Stimulated activated effector memory CD8-positive, alpha-beta T cell treated with anti-CD3 and anti-CD28 coated beads, Interleukin-12 subunit alpha, Interleukin-12 subunit beta, amount 100 ng/mL, for 72 hours (primary cell): ENCODE measurements at regions not wholly inside any gene's neighbourhood (a gene's known extent, or its start where the extent isn't known, plus 50 kb on each side); places are given as distances from the start of the nearest gene placed in this dataset.
"Not testable (repeated sequence)": the region's sequence is repeated elsewhere in the genome, so short reads cannot be mapped to it uniquely, and the experiment has no call there.

Experiments used
- ATAC-seq: fragments of 150-1000 bp; cut with Tn5 transposase; 2 replicates; pipeline ENCODE4 v1.10.0; 2021
- DNase-seq, 2 donors: peaks; one replicate each; pipeline ENCODE4 v3.0.0; 2021 to 2022; ENCODE audit warnings: low spot score in 2 of 2
- H3K27ac Mint-ChIP-seq: one replicate; pipeline ENCODE4 v1.8.0; 2022; ENCODE audit warnings: mild to moderate bottlenecking, mixed read lengths
- H3K36me3 Mint-ChIP-seq: one replicate; pipeline ENCODE4 v1.8.0; 2022; ENCODE audit warnings: mild to moderate bottlenecking, mixed read lengths
- H3K4me1 Mint-ChIP-seq: one replicate; pipeline ENCODE4 v1.8.0; 2022; ENCODE audit warnings: mixed read lengths
- H3K4me3 Mint-ChIP-seq: one replicate; pipeline ENCODE4 v1.8.0; 2022; ENCODE audit warnings: mild to moderate bottlenecking, mixed read lengths
- H3K9me3 Mint-ChIP-seq: one replicate; pipeline ENCODE4 v1.8.0; 2022; ENCODE audit warnings: mixed read lengths

DNA sequence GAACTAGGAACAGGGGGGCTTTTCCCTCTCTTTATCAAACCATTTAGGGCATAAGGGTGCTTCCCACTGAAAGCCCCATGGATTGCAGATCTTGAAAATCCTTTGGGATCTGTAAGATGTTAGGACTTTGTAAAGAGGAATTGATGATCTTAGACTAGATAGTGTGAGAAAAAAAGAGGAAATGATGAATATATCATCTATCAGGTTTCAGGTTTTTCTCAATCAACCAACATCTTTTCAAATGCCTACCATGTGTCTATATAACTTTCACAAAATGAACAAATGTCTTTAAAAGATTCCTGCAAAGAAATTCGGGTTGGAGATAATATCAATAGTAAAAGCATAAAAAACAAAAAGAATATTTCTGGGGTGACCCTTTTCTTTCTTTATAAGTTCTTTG, 50.1 kb downstream of the KCNC4 start:
- ATAC-seq: no peak
- no peak for DNase-seq
- Mint-ChIP-seq H3K4me3 (no peak overlapping the region), H3K4me1 (no peaks in the 10 kb centered on the region), H3K27ac (no peak overlapping the region), H3K9me3 (no peaks in the 10 kb centered on the region), H3K36me3 (no peaks in the 10 kb centered on the region)

DNA sequence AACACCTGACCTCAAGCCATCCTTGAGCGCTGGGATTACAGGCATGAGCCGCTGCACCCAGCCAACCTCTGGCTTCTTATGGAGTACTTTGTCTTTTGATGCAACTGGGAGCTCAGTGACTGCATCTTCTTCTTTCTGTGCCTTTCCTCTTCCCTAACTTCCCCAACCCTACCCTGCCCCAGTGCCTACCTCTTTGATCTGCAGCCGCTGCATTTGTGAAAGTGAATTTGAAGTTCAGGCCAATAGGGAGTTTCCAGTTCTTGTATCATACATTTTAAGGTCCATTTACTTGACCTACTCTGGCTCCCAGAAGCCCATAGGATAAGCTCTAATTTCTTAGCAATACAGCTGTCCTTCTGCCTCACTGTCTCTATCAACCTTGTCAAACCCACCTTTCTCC, 52.2 kb downstream of the KCNC4 start:
- Mint-ChIP-seq H3K36me3 (no peaks in the 10 kb centered on the region), H3K4me1 (no peaks in the 10 kb centered on the region), H3K27ac (no peak overlapping the region), H3K4me3 (no peak overlapping the region), H3K9me3 (no peaks in the 10 kb centered on the region)
- ATAC-seq (no peak), DNase-seq (no peak)

DNA sequence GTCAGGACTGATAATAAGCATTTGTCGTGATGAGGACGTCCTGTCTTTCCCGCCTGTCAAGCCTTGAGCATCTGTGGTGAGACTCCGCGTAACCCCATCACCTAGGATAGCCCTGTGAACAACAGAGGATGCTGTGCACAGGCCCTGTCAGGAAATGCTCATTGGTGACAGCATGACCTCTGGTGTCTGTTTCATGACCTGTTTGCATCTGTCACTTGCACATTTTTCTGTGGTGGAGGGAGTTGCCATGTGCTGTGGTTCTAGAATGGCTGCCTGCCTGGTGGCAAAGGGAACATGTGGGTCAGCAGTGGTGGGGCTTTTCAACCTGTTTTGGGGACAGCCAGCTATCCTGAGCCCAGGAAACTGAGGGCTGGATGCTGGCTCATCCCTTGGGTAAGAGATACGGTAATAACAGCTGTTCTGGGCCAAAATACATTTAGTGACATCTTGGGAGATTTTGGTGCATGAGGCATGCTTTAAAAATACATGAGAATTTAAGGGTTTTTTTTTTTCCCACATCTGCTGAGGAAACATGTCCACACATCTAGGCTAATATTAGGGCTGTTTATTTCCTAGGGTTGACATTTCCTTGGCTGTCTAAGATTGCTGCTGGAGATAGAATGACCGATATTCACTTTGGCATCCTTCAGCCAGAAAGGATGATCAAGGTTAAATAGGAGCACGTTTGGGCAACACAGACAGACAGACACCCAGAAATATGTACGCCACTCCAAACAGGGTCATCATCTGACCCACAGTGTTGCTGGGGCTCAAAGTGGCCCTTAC, 52.9 kb downstream of the KCNC4 start:
- DNase-seq (no peak), ATAC-seq (peak; percentile 82)
- Mint-ChIP-seq H3K9me3 (no peaks in the 10 kb centered on the region), H3K27ac (no peak overlapping the region), H3K36me3 (no peaks in the 10 kb centered on the region), H3K4me3 (no peak overlapping the region), H3K4me1 (no peaks in the 10 kb centered on the region)

GRCh38 chr1:110264430-110264829, 54.3 kb downstream of the KCNC4 start:
- Mint-ChIP-seq H3K9me3 (no peaks in the 10 kb centered on the region), H3K4me1 (no peaks in the 10 kb centered on the region), H3K27ac (no peak overlapping the region), H3K36me3 (no peaks in the 10 kb centered on the region), H3K4me3 (no peak overlapping the region)
- DNase-seq (no peak), ATAC-seq (no peak)

DNA sequence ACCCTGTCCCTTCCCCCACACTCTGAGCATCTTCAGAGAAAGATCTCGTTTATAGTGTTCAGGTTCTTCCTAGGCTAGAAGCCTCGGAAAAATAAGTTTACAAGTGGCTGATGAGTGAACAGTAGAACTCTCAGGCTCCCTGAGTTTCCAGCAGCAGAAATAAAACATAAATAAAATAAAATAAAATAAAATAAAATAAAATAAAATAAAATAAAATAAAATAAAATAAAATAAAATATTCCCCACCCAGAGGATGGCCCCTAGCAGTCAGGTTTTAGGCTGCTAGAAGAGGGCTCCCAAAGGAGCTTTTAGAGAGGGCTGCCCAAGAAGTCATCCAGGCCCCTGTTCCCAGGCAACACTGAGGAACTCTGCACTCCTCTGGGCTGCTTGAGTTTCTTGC, 55.1 kb downstream of the KCNC4 start:
- H3K9me3 Mint-ChIP-seq: no peaks in the 10 kb centered on the region
- no peaks in the 10 kb centered on the region for H3K4me1 Mint-ChIP-seq
- no peak for DNase-seq
- no peak overlapping the region for H3K27ac Mint-ChIP-seq
- H3K36me3 Mint-ChIP-seq: no peaks in the 10 kb centered on the region
- no peak for ATAC-seq
- H3K4me3 Mint-ChIP-seq: no peak overlapping the region

GRCh38 chr1:110266834-110267233, 56.7 kb downstream of the KCNC4 start:
- no peak for DNase-seq
- H3K36me3 Mint-ChIP-seq: no peaks in the 10 kb centered on the region

DNA sequence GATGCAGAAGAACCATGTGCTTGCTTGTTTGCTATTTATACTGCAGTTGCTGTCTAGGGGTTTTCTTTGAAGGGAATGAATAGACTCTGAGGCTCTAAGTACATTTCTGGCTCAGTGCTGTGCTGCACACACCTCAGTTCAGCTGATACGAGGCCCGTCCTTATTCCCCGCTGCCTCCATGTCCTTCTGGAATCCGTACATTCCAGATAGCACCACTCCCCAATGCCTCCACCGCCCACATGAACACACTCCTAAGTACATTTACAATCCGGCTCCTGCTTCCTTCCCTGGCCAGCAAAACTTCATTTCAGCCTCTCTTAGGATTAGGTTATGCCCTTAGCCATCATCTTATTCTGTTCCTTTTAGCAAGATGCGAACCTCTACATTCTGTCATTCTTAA, 57.1 kb downstream of the KCNC4 start:
- no peak overlapping the region for H3K27ac Mint-ChIP-seq
- H3K4me1 Mint-ChIP-seq: no peaks in the 10 kb centered on the region
- DNase-seq: no peak
- H3K4me3 Mint-ChIP-seq: no peak overlapping the region
- ATAC-seq: no peak
- H3K9me3 Mint-ChIP-seq: no peaks in the 10 kb centered on the region
- H3K36me3 Mint-ChIP-seq: no peaks in the 10 kb centered on the region

More at GRCh38 chr1:110266834-110267233, 56.7 kb downstream of the KCNC4 start:
- ATAC-seq: no peak
- no peak overlapping the region for H3K4me3 Mint-ChIP-seq
- no peaks in the 10 kb centered on the region for H3K9me3 Mint-ChIP-seq
- H3K4me1 Mint-ChIP-seq: no peaks in the 10 kb centered on the region
- H3K27ac Mint-ChIP-seq: no peak overlapping the region

GRCh38 chr1:110272045-110272444, 61.9 kb downstream of the KCNC4 start:
- Mint-ChIP-seq H3K36me3 (no peaks in the 10 kb centered on the region), H3K27ac (no peak overlapping the region), H3K4me3 (no peak overlapping the region), H3K9me3 (no peaks in the 10 kb centered on the region), H3K4me1 (no peaks in the 10 kb centered on the region)
- DNase-seq (no peak), ATAC-seq (no peak)

GRCh38 chr1:110273832-110274231, 63.7 kb downstream of the KCNC4 start:
- H3K9me3 Mint-ChIP-seq, ATAC-seq, H3K4me3 Mint-ChIP-seq, DNase-seq, H3K4me1 Mint-ChIP-seq, H3K27ac Mint-ChIP-seq, H3K36me3 Mint-ChIP-seq: not testable (repeated sequence)

DNA sequence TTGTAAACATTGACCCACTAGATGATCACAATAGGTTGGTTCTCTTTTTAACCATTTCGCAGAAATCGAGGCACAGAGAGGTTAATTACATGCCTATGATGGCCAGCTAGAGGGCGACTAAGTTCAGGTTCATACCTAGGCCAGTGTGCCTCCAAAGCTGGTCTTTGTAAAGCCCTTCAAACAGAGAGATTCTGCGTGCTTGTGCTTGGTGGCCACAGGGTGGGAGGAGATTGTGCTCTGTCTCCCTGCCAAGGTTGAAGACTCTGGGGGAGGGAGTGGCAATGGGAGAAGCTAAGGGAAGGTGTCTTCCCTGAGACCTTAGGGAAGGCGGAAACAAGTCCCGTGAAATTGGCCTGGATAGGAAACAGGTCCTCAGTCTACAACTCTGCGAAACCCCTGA, 59.1 kb upstream of the RBM15 start:
- Mint-ChIP-seq H3K27ac (no peak overlapping the region), H3K4me3 (no peak overlapping the region), H3K4me1 (no peaks in the 10 kb centered on the region), H3K9me3 (no peaks in the 10 kb centered on the region), H3K36me3 (no peaks in the 10 kb centered on the region)
- DNase-seq (no peak), ATAC-seq (no peak)

DNA sequence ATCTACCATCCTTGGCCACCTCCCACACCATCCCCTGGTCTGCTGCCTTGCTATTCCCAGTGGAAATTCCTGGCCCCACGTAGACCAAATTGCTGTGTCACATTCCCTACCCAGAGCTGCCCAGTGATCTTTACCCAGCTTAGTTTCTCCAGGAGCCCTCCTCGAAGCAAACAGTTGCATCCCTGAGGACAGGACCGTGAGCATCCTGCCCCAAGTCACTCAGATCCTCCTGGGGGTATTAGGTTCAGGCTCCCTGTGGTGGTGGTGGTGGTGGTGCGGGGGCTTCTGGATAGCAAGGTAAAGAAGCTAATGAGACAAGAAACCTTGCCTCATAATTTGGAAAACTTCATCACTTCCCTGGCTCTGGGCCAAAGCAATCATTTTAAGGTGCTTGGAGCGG, 58.4 kb upstream of the RBM15 start:
- DNase-seq (no peak), ATAC-seq (no peak)
- Mint-ChIP-seq H3K27ac (no peak overlapping the region), H3K36me3 (no peaks in the 10 kb centered on the region), H3K9me3 (no peaks in the 10 kb centered on the region), H3K4me3 (no peak overlapping the region), H3K4me1 (no peaks in the 10 kb centered on the region)

- no peak overlapping the region for H3K4me3 Mint-ChIP-seq
- H3K27ac Mint-ChIP-seq: no peak overlapping the region
These were observed 57.5 kb upstream of the RBM15 start for GRCh38 chr1:110281363-110282290.

GRCh38 chr1:110282395-110282794, 56.8 kb upstream of the RBM15 start:
- no peak overlapping the region for H3K27ac Mint-ChIP-seq
- H3K4me3 Mint-ChIP-seq: no peak overlapping the region
- no peaks in the 10 kb centered on the region for H3K9me3 Mint-ChIP-seq
- ATAC-seq (no peak), DNase-seq (no peak)
- no peaks in the 10 kb centered on the region for H3K36me3 Mint-ChIP-seq
- H3K4me1 Mint-ChIP-seq: no peaks in the 10 kb centered on the region

More at GRCh38 chr1:110281363-110282290, 57.5 kb upstream of the RBM15 start:
- no peak for ATAC-seq
- Mint-ChIP-seq H3K9me3 (no peaks in the 10 kb centered on the region), H3K36me3 (no peaks in the 10 kb centered on the region), H3K4me1 (no peaks in the 10 kb centered on the region)
- DNase-seq: no peak

DNA sequence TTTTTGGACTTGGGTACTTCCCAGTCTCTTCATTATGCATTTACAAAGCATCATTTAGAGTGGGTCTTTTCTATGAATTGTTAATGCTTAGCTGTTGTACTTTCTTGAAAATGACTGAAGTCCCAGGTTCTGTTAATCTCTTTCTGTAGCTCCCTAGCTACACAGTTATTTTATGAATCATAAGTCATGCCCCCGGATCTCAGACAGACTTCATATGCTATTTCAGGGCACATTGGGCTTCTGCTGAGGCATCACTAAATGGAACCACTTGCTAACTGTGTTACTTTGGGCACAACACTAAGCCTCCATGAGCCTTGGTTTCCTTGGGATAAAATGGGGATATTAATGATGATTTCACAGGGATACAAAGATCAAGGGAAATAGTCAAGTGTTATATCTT, 55.5 kb upstream of the RBM15 start:
- no peak overlapping the region for H3K27ac Mint-ChIP-seq
- no peak overlapping the region for H3K4me3 Mint-ChIP-seq
- no peaks in the 10 kb centered on the region for H3K36me3 Mint-ChIP-seq
- ATAC-seq (no peak), DNase-seq (no peak)
- no peaks in the 10 kb centered on the region for H3K4me1 Mint-ChIP-seq
- no peaks in the 10 kb centered on the region for H3K9me3 Mint-ChIP-seq

DNA sequence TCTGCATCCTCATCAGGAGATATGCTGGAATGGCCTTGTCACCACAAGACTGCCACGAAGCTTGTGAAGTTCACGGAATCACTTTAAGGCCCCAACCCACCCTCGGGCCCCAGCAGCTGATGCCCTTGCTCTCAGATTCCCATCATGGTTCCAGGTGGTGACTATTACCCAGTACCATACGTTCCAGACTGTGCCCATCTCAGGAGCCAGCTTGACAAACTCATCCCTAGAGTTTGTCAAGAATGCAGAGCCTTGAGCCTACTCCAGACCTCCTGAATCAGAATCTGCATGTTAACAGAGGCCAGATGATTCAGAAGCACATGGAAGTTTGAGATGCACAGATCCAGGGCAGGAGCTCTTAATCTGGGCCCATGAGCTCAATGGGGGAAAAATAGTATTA, 53.9 kb upstream of the RBM15 start:
- no peaks in the 10 kb centered on the region for H3K9me3 Mint-ChIP-seq
- ATAC-seq (no peak), DNase-seq (no peak)
- H3K27ac Mint-ChIP-seq: no peak overlapping the region
- no peaks in the 10 kb centered on the region for H3K36me3 Mint-ChIP-seq
- H3K4me1 Mint-ChIP-seq: no peaks in the 10 kb centered on the region
- no peak overlapping the region for H3K4me3 Mint-ChIP-seq

GRCh38 chr1:110286564-110286963, 52.6 kb upstream of the RBM15 start:
- no peaks in the 10 kb centered on the region for H3K9me3 Mint-ChIP-seq
- DNase-seq: no peak
- no peak for ATAC-seq
- no peaks in the 10 kb centered on the region for H3K4me1 Mint-ChIP-seq
- H3K36me3 Mint-ChIP-seq: no peaks in the 10 kb centered on the region
- H3K27ac Mint-ChIP-seq: no peak overlapping the region
- no peak overlapping the region for H3K4me3 Mint-ChIP-seq
